ENCODE measurements at regions not wholly inside any gene's neighbourhood (a gene's known extent, or its start where the extent isn't known, plus 50 kb on each side); places are given as distances from the start of the nearest gene placed in this dataset.

DNA sequence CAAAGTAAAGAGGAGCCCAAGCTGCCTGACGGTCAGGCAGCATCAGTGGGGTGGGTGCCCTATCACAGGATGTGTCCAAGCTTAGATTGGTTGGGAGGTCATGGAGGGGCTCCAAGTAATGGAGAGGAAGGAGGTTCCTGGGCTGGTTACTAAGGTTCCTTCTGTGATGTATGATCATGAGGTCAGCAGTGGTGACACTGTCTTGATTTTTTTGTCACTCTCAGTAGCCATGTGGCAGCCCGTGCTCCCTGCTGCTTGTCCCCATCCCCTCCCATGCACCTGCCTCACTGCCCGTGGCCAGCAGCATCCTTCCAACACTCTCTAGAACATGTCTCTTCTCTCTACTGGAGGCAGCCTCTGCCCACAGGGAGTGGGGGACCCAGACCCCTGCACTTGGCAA, 261.7 kb downstream of the TLE3 start:
- no peak overlapping the region for H3K4me3 ChIP-seq (ENCODE audit: low read depth, low read length)
- TF ChIP-seq, protein P1, sequence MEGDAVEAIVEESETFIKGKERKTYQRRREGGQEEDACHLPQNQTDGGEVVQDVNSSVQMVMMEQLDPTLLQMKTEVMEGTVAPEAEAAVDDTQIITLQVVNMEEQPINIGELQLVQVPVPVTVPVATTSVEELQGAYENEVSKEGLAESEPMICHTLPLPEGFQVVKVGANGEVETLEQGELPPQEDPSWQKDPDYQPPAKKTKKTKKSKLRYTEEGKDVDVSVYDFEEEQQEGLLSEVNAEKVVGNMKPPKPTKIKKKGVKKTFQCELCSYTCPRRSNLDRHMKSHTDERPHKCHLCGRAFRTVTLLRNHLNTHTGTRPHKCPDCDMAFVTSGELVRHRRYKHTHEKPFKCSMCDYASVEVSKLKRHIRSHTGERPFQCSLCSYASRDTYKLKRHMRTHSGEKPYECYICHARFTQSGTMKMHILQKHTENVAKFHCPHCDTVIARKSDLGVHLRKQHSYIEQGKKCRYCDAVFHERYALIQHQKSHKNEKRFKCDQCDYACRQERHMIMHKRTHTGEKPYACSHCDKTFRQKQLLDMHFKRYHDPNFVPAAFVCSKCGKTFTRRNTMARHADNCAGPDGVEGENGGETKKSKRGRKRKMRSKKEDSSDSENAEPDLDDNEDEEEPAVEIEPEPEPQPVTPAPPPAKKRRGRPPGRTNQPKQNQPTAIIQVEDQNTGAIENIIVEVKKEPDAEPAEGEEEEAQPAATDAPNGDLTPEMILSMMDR (IDR thresholded peaks at IDR 0.05; ENCODE audit: insufficient read depth, low read depth, low read length, missing control alignments), result no peak
- DNase-seq (ENCODE audit: low read depth), result no peak

DNA sequence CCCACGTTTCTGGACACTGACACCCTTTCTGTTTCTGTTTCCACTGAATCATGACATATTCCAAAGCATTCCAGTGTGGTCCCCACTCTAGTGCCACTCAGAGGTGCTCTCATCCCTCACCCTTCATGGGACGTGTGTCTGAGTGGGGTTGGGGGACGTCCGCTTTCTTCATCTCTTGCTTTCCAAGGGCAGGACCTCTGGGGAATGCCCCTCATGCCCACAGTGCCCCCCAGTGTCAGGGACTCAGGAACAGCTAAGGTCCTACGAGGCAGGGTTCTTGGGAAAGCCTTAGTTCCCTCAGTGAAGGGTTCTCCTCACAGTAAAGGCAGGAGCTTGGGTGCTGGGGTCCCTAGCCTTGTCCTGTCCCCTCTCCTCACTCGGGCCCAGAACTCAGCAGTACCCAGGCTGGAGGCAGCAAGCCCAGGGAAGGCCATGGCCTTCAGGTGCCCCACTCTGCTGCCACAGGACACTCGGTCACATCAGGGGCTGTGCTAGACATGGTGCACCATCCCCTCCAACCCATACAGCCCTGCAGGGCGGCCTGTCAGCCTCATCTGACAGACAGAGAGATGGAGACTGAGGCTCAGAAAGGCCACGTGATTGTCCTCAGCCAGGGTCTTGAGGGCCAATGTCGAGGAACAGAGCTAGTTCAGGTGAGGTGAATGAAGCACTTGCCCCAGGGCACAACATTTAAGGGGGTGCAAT, 261.0 kb downstream of the TLE3 start:
- TF ChIP-seq, protein P1 (IDR thresholded peaks at IDR 0.05; ENCODE audit: insufficient read depth, low read depth, low read length, missing control alignments), result no peak
- DNase-seq (ENCODE audit: low read depth), result no peak
- no peak overlapping the region for H3K4me3 ChIP-seq (ENCODE audit: low read depth, low read length)

DNA sequence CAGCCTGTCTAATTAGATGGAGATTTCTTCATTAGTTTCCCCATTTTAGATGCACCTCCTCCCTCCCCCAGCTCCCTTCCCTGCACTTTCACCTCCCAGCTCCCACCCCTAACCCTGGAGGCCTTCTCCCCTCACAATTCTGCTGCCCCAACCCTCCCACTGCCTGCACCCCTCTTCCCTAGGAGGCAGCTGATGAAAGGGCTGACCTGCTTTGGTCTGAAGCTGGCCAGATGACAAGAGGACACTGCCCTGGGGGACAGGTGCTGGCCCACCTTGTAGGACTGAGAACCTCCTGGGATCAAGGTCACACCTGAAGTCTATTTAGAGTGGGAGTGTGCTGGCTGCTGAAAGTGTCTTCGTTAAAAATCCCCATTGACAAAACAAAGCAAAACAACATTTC, 259.4 kb downstream of the TLE3 start:
- no peak overlapping the region for H3K4me3 ChIP-seq (ENCODE audit: low read depth, low read length)
- TF ChIP-seq, protein P1 (IDR thresholded peaks at IDR 0.05; ENCODE audit: insufficient read depth, low read depth, low read length, missing control alignments), result no peak
- no peak for DNase-seq (ENCODE audit: low read depth)

DNA sequence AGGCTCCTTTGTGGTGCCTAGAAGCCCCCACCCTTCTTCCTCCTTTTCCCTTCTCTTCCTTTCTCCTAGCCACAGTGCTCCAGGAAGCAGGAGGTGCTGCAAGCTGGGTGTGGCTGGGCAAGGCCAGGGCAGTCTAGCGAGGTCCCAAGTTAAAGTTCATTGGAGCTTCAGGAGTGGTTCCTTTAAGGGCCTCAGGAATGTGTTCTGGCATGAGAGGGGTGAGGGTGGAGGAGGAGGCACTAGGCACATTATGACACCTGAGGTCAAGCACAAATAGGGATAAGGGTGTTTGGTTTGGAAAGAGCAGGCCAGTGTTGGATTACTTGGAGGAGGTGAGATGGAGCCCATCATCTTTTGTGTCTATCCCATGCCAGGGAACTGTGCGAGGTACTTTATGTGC, 258.7 kb downstream of the TLE3 start:
- TF ChIP-seq, protein P1 (IDR thresholded peaks at IDR 0.05; ENCODE audit: insufficient read depth, low read depth, low read length, missing control alignments), result no peak
- H3K4me3 ChIP-seq (ENCODE audit: low read depth, low read length), result no peak overlapping the region
- no peak for DNase-seq (ENCODE audit: low read depth)

DNA sequence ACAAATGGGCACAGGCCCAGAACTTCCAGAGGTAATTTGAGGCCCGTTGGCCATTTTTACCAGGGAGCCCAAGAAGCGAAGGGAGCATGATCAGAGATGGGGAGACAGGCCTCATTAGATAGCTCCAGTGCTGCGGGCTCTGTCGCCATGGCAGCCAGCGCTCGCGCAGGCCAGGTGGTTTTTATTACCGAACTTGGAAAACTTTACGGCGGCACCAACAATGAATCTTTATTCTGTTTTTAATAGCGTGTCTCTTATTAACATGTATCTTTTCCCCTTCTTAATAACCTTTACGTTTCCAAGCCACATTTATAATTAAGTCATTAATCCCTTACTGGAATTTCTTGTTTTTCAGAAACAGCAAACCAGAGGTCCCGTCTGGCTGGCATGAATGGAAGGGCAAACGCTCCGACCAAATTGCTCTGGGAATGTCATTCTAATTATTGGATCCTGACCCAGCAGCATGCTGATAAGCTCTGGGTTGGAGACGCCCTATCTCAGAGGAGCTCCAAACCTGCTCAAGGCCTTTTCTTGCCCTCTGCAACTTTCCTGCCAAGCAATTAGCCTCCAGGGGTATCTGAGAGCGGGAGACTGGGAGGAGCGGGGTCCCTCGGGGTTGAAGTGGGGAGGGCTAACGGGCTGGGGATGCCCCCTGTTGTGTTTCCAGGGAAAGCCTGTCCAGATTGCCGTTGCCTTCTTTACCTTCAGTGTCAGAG, 256.4 kb downstream of the TLE3 start:
- DNase-seq (ENCODE audit: low read depth), result no peak
- no peak overlapping the region for H3K4me3 ChIP-seq (ENCODE audit: low read depth, low read length)
- TF ChIP-seq, protein P1 (IDR thresholded peaks at IDR 0.05; ENCODE audit: insufficient read depth, low read depth, low read length, missing control alignments), result no peak

DNA sequence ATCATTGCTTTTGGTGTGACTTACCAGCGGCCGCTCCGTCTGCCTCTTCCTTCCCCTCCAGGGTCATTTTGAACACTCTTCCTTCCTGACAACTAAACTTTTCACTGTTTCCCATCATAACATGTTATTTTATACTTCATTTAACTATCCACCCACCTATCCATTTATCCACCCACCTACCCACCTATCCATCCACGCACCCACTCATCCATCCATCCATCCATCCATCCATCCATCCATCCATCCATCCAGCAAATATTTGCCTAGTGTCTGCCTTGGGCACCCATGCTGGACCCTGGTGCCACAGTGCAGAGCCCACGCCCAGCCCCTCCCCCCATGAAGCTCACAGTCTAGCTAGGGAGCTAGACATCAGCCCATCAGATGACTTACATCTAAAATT, 254.9 kb downstream of the TLE3 start:
- no peak for DNase-seq (ENCODE audit: low read depth)
- no peak overlapping the region for H3K4me3 ChIP-seq (ENCODE audit: low read depth, low read length)
- TF ChIP-seq, protein P1 (IDR thresholded peaks at IDR 0.05; ENCODE audit: insufficient read depth, low read depth, low read length, missing control alignments), result no peak

All from GM12865 (cell line).